ENCODE measurements at regions not wholly inside any gene's neighbourhood (a gene's known extent, or its start where the extent isn't known, plus 50 kb on each side); places are given as distances from the start of the nearest gene placed in this dataset.

DNA sequence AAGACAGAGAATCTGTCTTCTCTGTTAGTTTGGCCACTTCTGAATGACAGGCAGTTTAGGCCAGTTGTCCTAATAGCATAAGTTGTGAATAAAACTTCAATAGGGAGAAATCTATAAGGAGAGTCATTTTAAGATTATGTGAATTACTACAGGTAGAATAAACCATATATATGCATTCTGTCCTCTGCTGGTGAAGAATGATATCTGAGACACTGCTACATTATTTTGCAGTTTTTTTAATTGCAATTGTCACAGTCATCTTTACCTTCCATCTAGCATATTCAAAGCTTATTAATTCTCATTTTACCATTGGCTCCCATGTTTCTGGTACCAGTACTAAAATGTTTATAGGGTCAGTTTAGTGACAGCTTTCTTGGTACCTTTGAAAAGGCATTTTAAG is 519.6 kb upstream of the DEPDC1 start (continued):
- TF ChIP-seq, protein P1, sequence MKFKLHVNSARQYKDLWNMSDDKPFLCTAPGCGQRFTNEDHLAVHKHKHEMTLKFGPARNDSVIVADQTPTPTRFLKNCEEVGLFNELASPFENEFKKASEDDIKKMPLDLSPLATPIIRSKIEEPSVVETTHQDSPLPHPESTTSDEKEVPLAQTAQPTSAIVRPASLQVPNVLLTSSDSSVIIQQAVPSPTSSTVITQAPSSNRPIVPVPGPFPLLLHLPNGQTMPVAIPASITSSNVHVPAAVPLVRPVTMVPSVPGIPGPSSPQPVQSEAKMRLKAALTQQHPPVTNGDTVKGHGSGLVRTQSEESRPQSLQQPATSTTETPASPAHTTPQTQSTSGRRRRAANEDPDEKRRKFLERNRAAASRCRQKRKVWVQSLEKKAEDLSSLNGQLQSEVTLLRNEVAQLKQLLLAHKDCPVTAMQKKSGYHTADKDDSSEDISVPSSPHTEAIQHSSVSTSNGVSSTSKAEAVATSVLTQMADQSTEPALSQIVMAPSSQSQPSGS (CRISPR knock-in tag; IDR thresholded peaks at IDR 0.05; ENCODE audit: borderline replicate concordance, low read depth), result no peak
- TF ChIP-seq NFATC4 (CRISPR knock-in tag; IDR thresholded peaks at IDR 0.05) (no peak), ESRRA (CRISPR knock-in tag; IDR thresholded peaks at IDR 0.05; ENCODE audit: borderline replicate concordance) (no peak), NFYB (CRISPR knock-in tag; conservative IDR thresholded peaks at IDR 0.05; ENCODE audit: low read depth) (no peak), FOXP1 (CRISPR knock-in tag; IDR thresholded peaks at IDR 0.05; ENCODE audit: borderline replicate concordance) (no peak)
- TF ChIP-seq, protein P2, sequence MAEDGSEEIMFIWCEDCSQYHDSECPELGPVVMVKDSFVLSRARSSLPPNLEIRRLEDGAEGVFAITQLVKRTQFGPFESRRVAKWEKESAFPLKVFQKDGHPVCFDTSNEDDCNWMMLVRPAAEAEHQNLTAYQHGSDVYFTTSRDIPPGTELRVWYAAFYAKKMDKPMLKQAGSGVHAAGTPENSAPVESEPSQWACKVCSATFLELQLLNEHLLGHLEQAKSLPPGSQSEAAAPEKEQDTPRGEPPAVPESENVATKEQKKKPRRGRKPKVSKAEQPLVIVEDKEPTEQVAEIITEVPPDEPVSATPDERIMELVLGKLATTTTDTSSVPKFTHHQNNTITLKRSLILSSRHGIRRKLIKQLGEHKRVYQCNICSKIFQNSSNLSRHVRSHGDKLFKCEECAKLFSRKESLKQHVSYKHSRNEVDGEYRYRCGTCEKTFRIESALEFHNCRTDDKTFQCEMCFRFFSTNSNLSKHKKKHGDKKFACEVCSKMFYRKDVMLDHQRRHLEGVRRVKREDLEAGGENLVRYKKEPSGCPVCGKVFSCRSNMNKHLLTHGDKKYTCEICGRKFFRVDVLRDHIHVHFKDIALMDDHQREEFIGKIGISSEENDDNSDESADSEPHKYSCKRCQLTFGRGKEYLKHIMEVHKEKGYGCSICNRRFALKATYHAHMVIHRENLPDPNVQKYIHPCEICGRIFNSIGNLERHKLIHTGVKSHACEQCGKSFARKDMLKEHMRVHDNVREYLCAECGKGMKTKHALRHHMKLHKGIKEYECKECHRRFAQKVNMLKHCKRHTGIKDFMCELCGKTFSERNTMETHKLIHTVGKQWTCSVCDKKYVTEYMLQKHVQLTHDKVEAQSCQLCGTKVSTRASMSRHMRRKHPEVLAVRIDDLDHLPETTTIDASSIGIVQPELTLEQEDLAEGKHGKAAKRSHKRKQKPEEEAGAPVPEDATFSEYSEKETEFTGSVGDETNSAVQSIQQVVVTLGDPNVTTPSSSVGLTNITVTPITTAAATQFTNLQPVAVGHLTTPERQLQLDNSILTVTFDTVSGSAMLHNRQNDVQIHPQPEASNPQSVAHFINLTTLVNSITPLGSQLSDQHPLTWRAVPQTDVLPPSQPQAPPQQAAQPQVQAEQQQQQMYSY (CRISPR knock-in tag; IDR thresholded peaks at IDR 0.05), result no peak
- TF ChIP-seq, protein P3, sequence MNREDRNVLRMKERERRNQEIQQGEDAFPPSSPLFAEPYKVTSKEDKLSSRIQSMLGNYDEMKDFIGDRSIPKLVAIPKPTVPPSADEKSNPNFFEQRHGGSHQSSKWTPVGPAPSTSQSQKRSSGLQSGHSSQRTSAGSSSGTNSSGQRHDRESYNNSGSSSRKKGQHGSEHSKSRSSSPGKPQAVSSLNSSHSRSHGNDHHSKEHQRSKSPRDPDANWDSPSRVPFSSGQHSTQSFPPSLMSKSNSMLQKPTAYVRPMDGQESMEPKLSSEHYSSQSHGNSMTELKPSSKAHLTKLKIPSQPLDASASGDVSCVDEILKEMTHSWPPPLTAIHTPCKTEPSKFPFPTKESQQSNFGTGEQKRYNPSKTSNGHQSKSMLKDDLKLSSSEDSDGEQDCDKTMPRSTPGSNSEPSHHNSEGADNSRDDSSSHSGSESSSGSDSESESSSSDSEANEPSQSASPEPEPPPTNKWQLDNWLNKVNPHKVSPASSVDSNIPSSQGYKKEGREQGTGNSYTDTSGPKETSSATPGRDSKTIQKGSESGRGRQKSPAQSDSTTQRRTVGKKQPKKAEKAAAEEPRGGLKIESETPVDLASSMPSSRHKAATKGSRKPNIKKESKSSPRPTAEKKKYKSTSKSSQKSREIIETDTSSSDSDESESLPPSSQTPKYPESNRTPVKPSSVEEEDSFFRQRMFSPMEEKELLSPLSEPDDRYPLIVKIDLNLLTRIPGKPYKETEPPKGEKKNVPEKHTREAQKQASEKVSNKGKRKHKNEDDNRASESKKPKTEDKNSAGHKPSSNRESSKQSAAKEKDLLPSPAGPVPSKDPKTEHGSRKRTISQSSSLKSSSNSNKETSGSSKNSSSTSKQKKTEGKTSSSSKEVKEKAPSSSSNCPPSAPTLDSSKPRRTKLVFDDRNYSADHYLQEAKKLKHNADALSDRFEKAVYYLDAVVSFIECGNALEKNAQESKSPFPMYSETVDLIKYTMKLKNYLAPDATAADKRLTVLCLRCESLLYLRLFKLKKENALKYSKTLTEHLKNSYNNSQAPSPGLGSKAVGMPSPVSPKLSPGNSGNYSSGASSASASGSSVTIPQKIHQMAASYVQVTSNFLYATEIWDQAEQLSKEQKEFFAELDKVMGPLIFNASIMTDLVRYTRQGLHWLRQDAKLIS (CRISPR knock-in tag; IDR thresholded peaks at IDR 0.05; ENCODE audit: borderline replicate concordance), result no peak

DNA sequence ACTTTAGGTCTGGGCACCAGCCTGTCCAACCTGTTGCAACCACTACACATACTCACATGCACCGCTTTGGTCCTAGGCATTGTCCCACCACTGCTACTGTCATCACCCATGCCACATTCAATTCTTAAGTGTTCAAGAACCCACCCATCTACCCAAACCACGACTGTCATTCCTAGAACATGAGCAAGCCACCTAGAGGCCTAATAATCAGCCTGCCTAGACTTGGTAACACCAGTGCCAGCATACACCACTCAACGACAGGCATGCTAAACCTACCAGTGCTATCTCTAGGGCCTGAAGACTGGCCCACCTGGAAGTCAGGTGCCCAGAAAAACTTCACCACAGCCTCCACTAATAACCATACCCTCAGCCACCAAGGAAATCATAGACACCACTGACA is 532.8 kb upstream of the DEPDC1 start:
- H3K36me3 Mint-ChIP-seq, result peaks cover 9% of the 10 kb centered on the region
- ChIA-PET POLR2A (no interaction called here), CTCF (no interaction called here)
- no peaks in the 10 kb centered on the region for H3K27me3 Mint-ChIP-seq (ENCODE audit: low read depth)
- no peak overlapping the region for H3K27ac Mint-ChIP-seq
- no peak overlapping the region for H3K4me3 Mint-ChIP-seq
- no peaks in the 10 kb centered on the region for H3K4me1 Mint-ChIP-seq
- ATAC-seq, result no peak
- peaks cover 26% of the 10 kb centered on the region for H3K9me3 Mint-ChIP-seq
- DNase-seq (ENCODE audit: low spot score), result no peak
- TF ChIP-seq TCF7 (CRISPR knock-in tag; IDR thresholded peaks at IDR 0.05; ENCODE audit: low read depth) (no peak), PRRX2 (CRISPR knock-in tag; IDR thresholded peaks at IDR 0.05) (no peak), SMAD4 (CRISPR knock-in tag; IDR thresholded peaks at IDR 0.05) (no peak), TEAD4 (CRISPR knock-in tag; IDR thresholded peaks at IDR 0.05) (no peak), JAZF1 (CRISPR knock-in tag; IDR thresholded peaks at IDR 0.05) (no peak), OVOL2 (CRISPR knock-in tag; IDR thresholded peaks at IDR 0.05; ENCODE audit: borderline replicate concordance) (no peak), ZNF219 (CRISPR knock-in tag; IDR thresholded peaks at IDR 0.05; ENCODE audit: borderline replicate concordance) (no peak)
- TF ChIP-seq, protein P4, sequence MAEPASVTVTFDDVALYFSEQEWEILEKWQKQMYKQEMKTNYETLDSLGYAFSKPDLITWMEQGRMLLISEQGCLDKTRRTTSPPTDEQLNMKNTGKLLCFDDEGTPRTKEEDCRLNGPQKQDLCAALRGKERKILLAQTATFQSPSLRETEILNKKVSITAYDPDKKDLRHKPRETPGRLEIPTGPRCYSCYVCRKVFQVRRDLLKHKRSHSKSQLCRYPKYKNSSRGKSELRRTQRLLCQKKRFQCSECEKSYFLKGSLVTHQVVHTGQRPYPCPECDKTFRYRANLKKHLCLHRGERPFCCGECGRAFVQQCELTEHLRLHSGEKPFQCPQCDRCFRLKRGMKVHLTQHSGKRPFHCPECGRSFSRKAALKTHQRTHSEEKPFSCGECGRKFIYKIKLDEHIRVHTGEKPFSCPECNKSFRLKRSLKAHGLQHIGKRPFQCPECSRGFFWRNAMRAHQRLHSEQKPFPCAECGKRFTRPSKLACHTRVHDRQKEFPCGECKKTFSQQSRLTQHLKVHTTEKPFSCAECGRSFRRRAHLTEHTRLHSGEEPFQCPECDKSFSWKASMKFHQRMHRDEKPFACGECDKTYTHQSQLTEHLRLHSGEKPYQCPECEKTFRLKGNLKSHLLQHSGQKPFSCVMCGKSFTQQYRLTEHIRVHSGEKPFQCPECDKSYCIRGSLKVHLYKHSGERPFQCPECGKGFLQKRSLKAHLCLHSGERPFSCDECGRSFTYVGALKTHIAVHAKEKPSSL (CRISPR knock-in tag; conservative IDR thresholded peaks at IDR 0.05), result no peak
- TF ChIP-seq, protein P3 (CRISPR knock-in tag; IDR thresholded peaks at IDR 0.05; ENCODE audit: borderline replicate concordance), result no peak
- TF ChIP-seq, protein P2 (CRISPR knock-in tag; IDR thresholded peaks at IDR 0.05), result no peak
- TF ChIP-seq, protein P1 (CRISPR knock-in tag; IDR thresholded peaks at IDR 0.05; ENCODE audit: borderline replicate concordance, low read depth), result no peak

All from WTC11 (cell line).